Epithelial cell of esophagus (primary cell): ENCODE measurements at regions not wholly inside any gene's neighbourhood (a gene's known extent, or its start where the extent isn't known, plus 50 kb on each side); places are given as distances from the start of the nearest gene placed in this dataset.
"Not testable (repeated sequence)": the region's sequence is repeated elsewhere in the genome, so short reads cannot be mapped to it uniquely, and the experiment has no call there.

Experiments
- DNase-seq: peaks from one replicate; pipeline ENCODE4 v3.0.0; 2010; ENCODE audit warnings: low read depth
- H3K4me3 ChIP-seq: 2 replicates; pipeline ENCODE4 v1.5.1; 2011; ENCODE audit warnings: mild to moderate bottlenecking, low read length, control low read depth
- CTCF ChIP-seq: IDR thresholded peaks from 2 replicates; pipeline ENCODE4 v1.5.1; 2011; ENCODE audit warnings: low read depth, mild to moderate bottlenecking, low read length, control low read depth, inconsistent platforms; ENCODE audit not compliant: insufficient read depth; ENCODE audit errors: missing control alignments

- no peak for DNase-seq
- H3K4me3 ChIP-seq: no peak overlapping the region
- TF ChIP-seq CTCF: no peak
These were observed 140.9 kb downstream of the SLC25A46 start for GRCh38 chr5:110879675-110880074.

- peak; percentile 91 for DNase-seq
These were observed 141.6 kb downstream of the SLC25A46 start for GRCh38 chr5:110880413-110880812.

GRCh38 chr5:110884005-110884404, 145.2 kb downstream of the SLC25A46 start:
- TF ChIP-seq CTCF: no peak
- DNase-seq: peak; percentile 55
- H3K4me3 ChIP-seq: no peak overlapping the region

More at GRCh38 chr5:110880413-110880812, 141.6 kb downstream of the SLC25A46 start:
- TF ChIP-seq CTCF: no peak
- H3K4me3 ChIP-seq: no peak overlapping the region

GRCh38 chr5:110887170-110887569, 148.4 kb downstream of the SLC25A46 start:
- H3K4me3 ChIP-seq, DNase-seq: not testable (repeated sequence)

- not testable (repeated sequence) for DNase-seq, H3K4me3 ChIP-seq
These were observed 155.2 kb downstream of the SLC25A46 start for GRCh38 chr5:110893854-110894483.

- no peak for DNase-seq
- TF ChIP-seq CTCF: no peak
- H3K4me3 ChIP-seq: no peak overlapping the region
These were observed 156.0 kb downstream of the SLC25A46 start for GRCh38 chr5:110894805-110895204.

GRCh38 chr5:110896901-110897300, 158.1 kb downstream of the SLC25A46 start:
- TF ChIP-seq CTCF: no peak
- H3K4me3 ChIP-seq: no peak overlapping the region
- no peak for DNase-seq

- no peak overlapping the region for H3K4me3 ChIP-seq
- no peak for TF ChIP-seq CTCF
- DNase-seq: peak; percentile 65
These were observed 161.0 kb downstream of the SLC25A46 start for GRCh38 chr5:110899566-110900412.
